SK-N-SH (cell line): ENCODE measurements at regions not wholly inside any gene's neighbourhood (a gene's known extent, or its start where the extent isn't known, plus 50 kb on each side); places are given as distances from the start of the nearest gene placed in this dataset.

ENCODE experiments used
- CTCF ChIP-seq: fragments of 200-600 bp; sonication (generic); IDR thresholded peaks from 2 replicates; pipeline ENCODE4 v1.6.1; 2017; ENCODE audit warnings: antibody characterized with exemption, mild to moderate bottlenecking, moderate library complexity
- EZH2phosphoT487 ChIP-seq: fragments of 200-600 bp; sonication (generic); IDR thresholded peaks from 2 replicates; pipeline ENCODE4 v1.6.1; 2017; ENCODE audit warnings: low read depth, mixed run types, mild to moderate bottlenecking, antibody characterized with exemption, moderate library complexity, borderline replicate concordance
- PBX3 ChIP-seq: IDR thresholded peaks from 2 replicates; pipeline ENCODE4; 2012
- RCOR1 ChIP-seq: fragments of 150-350 bp; IDR thresholded peaks from 2 replicates; pipeline ENCODE4 v1.6.1; 2017; ENCODE audit warnings: antibody characterized with exemption, low read length
- YY1 ChIP-seq: IDR thresholded peaks from 2 replicates; pipeline ENCODE4 v1.4.0; 2012; ENCODE audit warnings: low read depth, mild to moderate bottlenecking

GRCh38 chr1:99106274-99106673 is 101.6 kb upstream of the PLPPR5 start:
- no peak for TF ChIP-seq YY1
- no peak for TF ChIP-seq CTCF
- TF ChIP-seq PBX3, result no peak
- TF ChIP-seq RCOR1, result no peak
- TF ChIP-seq EZH2phosphoT487, result no peak
